Omental fat pad (tissue), 3 donors: ENCODE measurements at regions not wholly inside any gene's neighbourhood (a gene's known extent, or its start where the extent isn't known, plus 50 kb on each side); places are given as distances from the start of the nearest gene placed in this dataset.

Source experiments
- ATAC-seq: fragments of 150-250 bp; one replicate; pipeline ENCODE4 v1.9.1; 2016; ENCODE audit warnings: mild to moderate bottlenecking, moderate library complexity; ENCODE audit not compliant: low FRiP score
- DNase-seq: peaks from one replicate; pipeline ENCODE4 v3.0.0-alpha.2; 2019; ENCODE audit warnings: low spot score
- CTCF ChIP-seq, 3 donors: fragments of 450-650 bp; IDR thresholded peaks; one replicate each; pipeline ENCODE4 v1.5.1; 2016 to 2017; ENCODE audit warnings: antibody characterized with exemption in 3 of 3, mild to moderate bottlenecking in 3 of 3, moderate library complexity in 2 of 3

- DNase-seq: no peak
- ATAC-seq: no peak
- no peak for TF ChIP-seq CTCF (IDR thresholded peaks at IDR 0.05)
Observed at GRCh38 chr10:2475711-2476217, 591.6 kb upstream of the PFKP start.

- no peak for TF ChIP-seq CTCF (IDR thresholded peaks at IDR 0.05)
- DNase-seq (no peak), ATAC-seq (no peak)
Observed at GRCh38 chr10:2471811-2472210, 595.5 kb upstream of the PFKP start.

DNA sequence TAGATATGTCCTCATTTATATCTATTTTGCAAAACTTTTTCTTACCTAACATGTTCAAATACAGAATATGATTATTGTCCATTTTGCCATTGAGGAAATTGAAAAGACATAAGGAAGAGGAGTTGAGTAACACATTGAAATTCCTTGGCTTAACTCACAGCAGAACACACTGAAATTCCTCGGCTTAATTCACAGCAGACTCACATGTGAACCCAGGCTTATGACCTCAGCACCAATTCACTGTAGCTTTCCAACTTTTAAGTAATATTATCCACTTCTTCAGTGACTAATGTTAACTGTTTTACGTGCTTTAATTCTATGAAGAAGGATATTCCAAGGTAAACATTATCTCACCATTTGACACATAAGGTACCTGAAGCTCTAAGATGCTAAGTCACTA lies 597.5 kb upstream of the PFKP start:
- DNase-seq (no peak), ATAC-seq (no peak)

GRCh38 chr10:2464483-2464882 lies 602.9 kb upstream of the PFKP start:
- no peak for TF ChIP-seq CTCF (IDR thresholded peaks at IDR 0.05)
- ATAC-seq (no peak), DNase-seq (no peak)

More for the DNA sequence above, 597.5 kb upstream of the PFKP start:
- no peak for TF ChIP-seq CTCF (IDR thresholded peaks at IDR 0.05)

GRCh38 chr10:2463316-2463715 lies 604.0 kb upstream of the PFKP start:
- ATAC-seq (no peak), DNase-seq (no peak)
- TF ChIP-seq CTCF (IDR thresholded peaks at IDR 0.05): no peak

DNA sequence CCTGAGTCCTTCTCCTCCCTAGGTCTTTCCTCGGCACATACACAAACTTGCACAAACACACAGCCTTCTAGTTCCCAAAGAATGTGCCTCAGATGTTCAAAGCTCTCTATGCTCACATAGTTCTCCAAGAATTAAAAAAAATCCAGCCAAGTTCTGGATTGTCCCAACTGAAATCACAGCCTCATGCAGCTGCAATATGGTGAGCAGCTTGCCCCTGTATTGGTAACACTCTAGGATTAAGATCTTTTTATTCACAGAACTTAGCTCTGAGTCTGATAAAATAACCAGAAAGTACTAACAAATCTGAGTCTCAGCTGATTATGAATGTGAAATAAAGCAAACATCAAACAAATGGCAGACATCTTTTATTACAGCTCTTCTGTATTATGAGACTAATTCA lies 604.8 kb upstream of the PFKP start:
- DNase-seq: no peak
- no peak for ATAC-seq
- TF ChIP-seq CTCF (IDR thresholded peaks at IDR 0.05): no peak

- ATAC-seq (no peak), DNase-seq (no peak)
- no peak for TF ChIP-seq CTCF (IDR thresholded peaks at IDR 0.05)
Observed at GRCh38 chr10:2460812-2461211, 606.5 kb upstream of the PFKP start.
